Parathyroid adenoma (tissue), 2 donors: ENCODE measurements at regions not wholly inside any gene's neighbourhood (a gene's known extent, or its start where the extent isn't known, plus 50 kb on each side); places are given as distances from the start of the nearest gene placed in this dataset.

Experiments used
- H2AFZ ChIP-seq: fragments of 300-600 bp; sonication (generic); one replicate; pipeline ENCODE4 v1.7.0; 2017; ENCODE audit warnings: antibody characterized with exemption, mild to moderate bottlenecking
- H3K27ac ChIP-seq: fragments of 300-600 bp; sonication (generic); one replicate; pipeline ENCODE4 v1.7.0; 2017
- H3K27me3 ChIP-seq: fragments of 300-600 bp; sonication (generic); one replicate; pipeline ENCODE4 v1.7.0; 2017; ENCODE audit warnings: low read length; ENCODE audit not compliant: control insufficient read depth, insufficient read depth
- H3K36me3 ChIP-seq: fragments of 300-600 bp; sonication (generic); one replicate; pipeline ENCODE4 v1.7.0; 2017; ENCODE audit warnings: low read length; ENCODE audit not compliant: control insufficient read depth, insufficient read depth
- H3K4me1 ChIP-seq: fragments of 300-600 bp; sonication (generic); one replicate; pipeline ENCODE4 v1.7.0; 2017; ENCODE audit warnings: control low read depth
- H3K4me2 ChIP-seq: fragments of 300-600 bp; sonication (generic); one replicate; pipeline ENCODE4 v1.7.0; 2017; ENCODE audit warnings: low read length
- H3K4me3 ChIP-seq: fragments of 300-600 bp; sonication (generic); one replicate; pipeline ENCODE4 v1.7.0; 2017; ENCODE audit warnings: low read depth, low read length
- H3K79me2 ChIP-seq: fragments of 300-600 bp; sonication (generic); one replicate; pipeline ENCODE4 v1.7.0; 2017; ENCODE audit warnings: control low read depth
- H3K9ac ChIP-seq: fragments of 300-600 bp; sonication (generic); one replicate; pipeline ENCODE4 v1.7.0; 2017; ENCODE audit warnings: mild to moderate bottlenecking
- H3K9me3 ChIP-seq: fragments of 300-600 bp; sonication (generic); one replicate; pipeline ENCODE4 v1.7.0; 2017; ENCODE audit warnings: low read length; ENCODE audit not compliant: control insufficient read depth
- TF ChIP-seq, protein P1 (sequence below): fragments of 300-600 bp; sonication (generic); IDR thresholded peaks from one replicate; pipeline ENCODE4 v1.7.0; 2017; ENCODE audit warnings: antibody characterized with exemption, mild to moderate bottlenecking
- donor health status: primary hyperparathyroidism.

DNA sequence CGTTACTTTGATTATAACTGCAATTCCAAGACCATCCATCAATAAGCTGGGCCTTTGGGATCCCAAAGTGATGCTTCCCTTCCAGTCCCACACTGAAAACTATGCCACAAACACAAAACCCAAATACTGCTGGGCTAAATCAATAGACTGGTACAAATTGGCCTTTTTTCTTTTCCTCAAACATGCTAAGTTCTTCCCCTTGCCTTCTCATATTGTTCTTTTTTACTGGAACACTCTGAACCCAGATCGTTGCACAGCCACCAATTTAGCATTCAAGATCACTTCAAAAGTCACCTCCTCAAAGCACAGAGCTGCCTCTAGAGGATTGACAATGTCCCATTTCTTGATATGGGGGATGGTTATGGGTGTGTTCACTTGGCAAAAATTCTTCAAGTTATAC lies 66.0 kb downstream of the ACTL7B start:
- H3K36me3 ChIP-seq, result no peaks in the 10 kb centered on the region
- TF ChIP-seq, protein P1, sequence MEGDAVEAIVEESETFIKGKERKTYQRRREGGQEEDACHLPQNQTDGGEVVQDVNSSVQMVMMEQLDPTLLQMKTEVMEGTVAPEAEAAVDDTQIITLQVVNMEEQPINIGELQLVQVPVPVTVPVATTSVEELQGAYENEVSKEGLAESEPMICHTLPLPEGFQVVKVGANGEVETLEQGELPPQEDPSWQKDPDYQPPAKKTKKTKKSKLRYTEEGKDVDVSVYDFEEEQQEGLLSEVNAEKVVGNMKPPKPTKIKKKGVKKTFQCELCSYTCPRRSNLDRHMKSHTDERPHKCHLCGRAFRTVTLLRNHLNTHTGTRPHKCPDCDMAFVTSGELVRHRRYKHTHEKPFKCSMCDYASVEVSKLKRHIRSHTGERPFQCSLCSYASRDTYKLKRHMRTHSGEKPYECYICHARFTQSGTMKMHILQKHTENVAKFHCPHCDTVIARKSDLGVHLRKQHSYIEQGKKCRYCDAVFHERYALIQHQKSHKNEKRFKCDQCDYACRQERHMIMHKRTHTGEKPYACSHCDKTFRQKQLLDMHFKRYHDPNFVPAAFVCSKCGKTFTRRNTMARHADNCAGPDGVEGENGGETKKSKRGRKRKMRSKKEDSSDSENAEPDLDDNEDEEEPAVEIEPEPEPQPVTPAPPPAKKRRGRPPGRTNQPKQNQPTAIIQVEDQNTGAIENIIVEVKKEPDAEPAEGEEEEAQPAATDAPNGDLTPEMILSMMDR, result no peak
- no peaks in the 10 kb centered on the region for H3K9me3 ChIP-seq
- no peak overlapping the region for H3K4me2 ChIP-seq
- H3K9ac ChIP-seq, result no peak overlapping the region
- no peak overlapping the region for H3K4me3 ChIP-seq
- H2AFZ ChIP-seq, result no peak overlapping the region
- no peaks in the 10 kb centered on the region for H3K27me3 ChIP-seq
- H3K4me1 ChIP-seq, result no peaks in the 10 kb centered on the region
- no peaks in the 10 kb centered on the region for H3K79me2 ChIP-seq
- no peak overlapping the region for H3K27ac ChIP-seq

DNA sequence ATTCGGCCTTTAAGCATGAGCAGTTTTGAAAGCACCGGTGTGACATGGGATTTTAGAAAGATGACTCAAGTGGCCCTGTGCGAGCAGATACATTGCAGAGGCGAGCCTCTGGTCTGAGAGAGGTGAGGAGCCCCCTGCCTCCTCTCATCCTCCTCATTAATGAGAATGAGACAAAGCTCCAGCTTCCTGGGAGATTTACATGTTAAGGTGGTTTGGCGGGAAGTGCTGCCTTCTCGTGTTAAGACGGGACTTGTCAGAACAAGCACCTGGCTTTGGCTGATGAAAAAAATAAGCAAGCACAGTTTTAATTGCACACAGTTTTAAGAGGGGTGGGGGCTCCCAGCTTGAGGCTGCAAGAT lies 68.1 kb downstream of the ACTL7B start:
- Histone ChIP-seq H3K27ac (no peak overlapping the region), H3K9me3 (no peaks in the 10 kb centered on the region), H3K4me3 (no peak overlapping the region), H3K9ac (no peak overlapping the region), H3K27me3 (no peaks in the 10 kb centered on the region), H3K36me3 (no peaks in the 10 kb centered on the region), H3K79me2 (no peaks in the 10 kb centered on the region), H3K4me1 (no peaks in the 10 kb centered on the region), H3K4me2 (no peak overlapping the region), H2AFZ (no peak overlapping the region)
- TF ChIP-seq, protein P1, result no peak

DNA sequence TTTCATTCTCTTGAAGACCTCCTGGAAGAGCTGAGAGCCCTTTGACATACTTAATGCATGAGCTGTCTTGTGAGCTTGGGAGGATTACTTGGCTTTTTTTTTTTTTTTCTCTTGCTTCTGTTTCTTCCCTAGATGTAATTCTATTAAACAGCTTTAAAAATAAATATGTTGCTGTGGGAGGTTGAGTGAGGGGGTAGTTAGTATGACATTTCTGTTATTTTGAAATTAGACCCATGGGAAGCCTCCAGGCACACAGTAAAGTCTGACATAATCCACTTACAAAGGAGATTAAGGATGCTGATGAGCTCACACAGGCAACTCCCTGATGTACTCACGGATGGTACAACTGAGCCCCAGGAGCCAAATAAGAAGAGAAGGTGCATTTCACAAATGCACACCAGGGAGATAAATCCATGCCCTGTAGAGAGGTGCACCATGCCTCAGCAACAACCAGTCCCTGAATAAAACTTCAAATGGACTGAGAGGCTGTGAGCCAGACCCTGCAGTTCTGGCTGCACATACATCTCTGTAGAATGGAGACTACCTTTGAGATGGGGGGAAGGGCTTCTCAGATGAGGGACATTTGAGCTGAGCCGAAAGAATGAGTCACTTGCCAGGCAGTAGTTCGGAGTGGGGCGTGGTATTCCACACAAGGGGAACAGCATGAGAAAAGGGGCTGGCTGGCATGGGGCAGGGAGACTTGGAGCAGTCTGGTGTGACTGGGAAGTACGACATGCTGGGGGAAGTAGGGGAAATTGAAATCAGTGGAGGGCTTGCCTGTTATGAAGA lies 68.7 kb downstream of the ACTL7B start:
- no peak overlapping the region for H3K4me2 ChIP-seq
- TF ChIP-seq, protein P1, result no peak

DNA sequence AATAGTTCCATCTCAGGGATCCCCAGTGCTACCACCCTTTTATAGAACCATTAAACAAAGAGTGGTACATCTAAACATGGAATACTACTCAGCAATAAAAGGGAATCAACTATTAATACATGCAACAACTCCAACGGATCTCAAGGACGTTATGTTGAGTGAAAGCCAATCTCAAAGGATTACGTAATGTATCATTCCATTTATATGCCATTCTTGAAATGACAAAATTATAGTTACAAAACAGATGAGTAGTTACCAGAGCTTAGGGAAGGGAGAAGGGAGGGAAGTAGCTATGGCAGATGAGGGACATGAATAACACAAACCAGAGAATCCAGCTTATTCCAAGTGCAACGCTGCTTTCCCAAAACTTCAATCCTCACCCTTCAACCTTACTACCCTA lies 69.5 kb downstream of the ACTL7B start:
- TF ChIP-seq, protein P1, result no peak
- Histone ChIP-seq H3K79me2 (no peaks in the 10 kb centered on the region), H3K36me3 (no peaks in the 10 kb centered on the region), H3K9ac (no peak overlapping the region), H2AFZ (no peak overlapping the region), H3K27me3 (no peaks in the 10 kb centered on the region), H3K9me3 (no peaks in the 10 kb centered on the region), H3K27ac (no peak overlapping the region), H3K4me1 (no peaks in the 10 kb centered on the region), H3K4me3 (no peak overlapping the region), H3K4me2 (no peak overlapping the region)

More for the DNA sequence above, 68.7 kb downstream of the ACTL7B start:
- Histone ChIP-seq H3K9me3 (no peaks in the 10 kb centered on the region), H3K4me1 (no peaks in the 10 kb centered on the region), H2AFZ (no peak overlapping the region), H3K27ac (no peak overlapping the region), H3K4me3 (no peak overlapping the region), H3K27me3 (no peaks in the 10 kb centered on the region), H3K36me3 (no peaks in the 10 kb centered on the region), H3K9ac (no peak overlapping the region), H3K79me2 (no peaks in the 10 kb centered on the region)

DNA sequence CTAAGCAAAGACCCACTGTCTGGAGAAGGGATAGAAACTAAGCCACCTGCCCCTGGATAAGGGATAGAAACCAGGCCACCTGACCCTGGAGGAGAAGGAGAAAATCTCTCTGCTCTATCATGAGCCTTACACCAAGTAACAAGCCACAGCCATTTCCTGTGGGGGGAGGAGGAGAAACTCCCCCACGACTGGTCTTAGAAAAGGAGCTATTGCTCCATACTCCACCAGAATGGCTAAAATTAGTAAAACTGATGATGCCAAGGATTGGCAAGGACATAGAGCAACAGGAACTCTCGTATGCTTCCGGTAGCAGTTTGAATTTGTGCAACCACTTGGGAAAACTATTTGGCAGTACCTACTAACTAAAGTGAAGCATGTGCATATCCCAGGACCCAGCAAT lies 70.8 kb downstream of the ACTL7B start:
- no peaks in the 10 kb centered on the region for H3K79me2 ChIP-seq
- H3K4me1 ChIP-seq, result no peaks in the 10 kb centered on the region
- no peak overlapping the region for H2AFZ ChIP-seq
- H3K4me3 ChIP-seq, result no peak overlapping the region
- no peaks in the 10 kb centered on the region for H3K36me3 ChIP-seq
- H3K4me2 ChIP-seq, result no peak overlapping the region
- TF ChIP-seq, protein P1, result no peak
- H3K27ac ChIP-seq, result no peak overlapping the region
- H3K9me3 ChIP-seq, result no peaks in the 10 kb centered on the region
- no peaks in the 10 kb centered on the region for H3K27me3 ChIP-seq
- H3K9ac ChIP-seq, result no peak overlapping the region
